Glutamatergic neuron (in vitro differentiated cells): ENCODE measurements at regions not wholly inside any gene's neighbourhood (a gene's known extent, or its start where the extent isn't known, plus 50 kb on each side); places are given as distances from the start of the nearest gene placed in this dataset.
A peak's percentile ranks its signal among the peaks of the same experiment; 100 is the strongest.
"Not testable (repeated sequence)": the region's sequence is repeated elsewhere in the genome, so short reads cannot be mapped to it uniquely, and the experiment has no call there.

Experiments
- DNase-seq: peaks from one replicate; pipeline ENCODE4 v3.0.0; 2022
- H3K27ac Mint-ChIP-seq: one replicate; pipeline ENCODE4 v1.8.0; 2020; ENCODE audit warnings: mild to moderate bottlenecking, mixed read lengths, inconsistent platforms; ENCODE audit not compliant: unreplicated experiment
- H3K27me3 Mint-ChIP-seq: one replicate; pipeline ENCODE4 v1.8.0; 2020; ENCODE audit warnings: mild to moderate bottlenecking, moderate library complexity, mixed read lengths, inconsistent platforms; ENCODE audit not compliant: unreplicated experiment
- H3K36me3 Mint-ChIP-seq: one replicate; pipeline ENCODE4 v1.8.0; 2020; ENCODE audit warnings: mild to moderate bottlenecking, mixed read lengths, inconsistent platforms; ENCODE audit not compliant: unreplicated experiment
- H3K4me1 Mint-ChIP-seq: one replicate; pipeline ENCODE4 v1.8.0; 2020; ENCODE audit warnings: mild to moderate bottlenecking, low read depth, mixed read lengths, inconsistent platforms; ENCODE audit not compliant: unreplicated experiment
- H3K4me3 Mint-ChIP-seq: one replicate; pipeline ENCODE4 v1.8.0; 2020; ENCODE audit warnings: mild to moderate bottlenecking, mixed read lengths, inconsistent platforms; ENCODE audit not compliant: unreplicated experiment
- H3K9me3 Mint-ChIP-seq: one replicate; pipeline ENCODE4 v1.8.0; 2020; ENCODE audit warnings: mild to moderate bottlenecking, moderate library complexity, mixed read lengths, inconsistent platforms; ENCODE audit not compliant: unreplicated experiment
- TF ChIP-seq, protein P1 (sequence below): fragments of 200-600 bp; sonication (generic); IDR thresholded peaks from one replicate; pipeline ENCODE4 v1.5.0; 2021; ENCODE audit not compliant: partially characterized antibody, unreplicated experiment

DNA sequence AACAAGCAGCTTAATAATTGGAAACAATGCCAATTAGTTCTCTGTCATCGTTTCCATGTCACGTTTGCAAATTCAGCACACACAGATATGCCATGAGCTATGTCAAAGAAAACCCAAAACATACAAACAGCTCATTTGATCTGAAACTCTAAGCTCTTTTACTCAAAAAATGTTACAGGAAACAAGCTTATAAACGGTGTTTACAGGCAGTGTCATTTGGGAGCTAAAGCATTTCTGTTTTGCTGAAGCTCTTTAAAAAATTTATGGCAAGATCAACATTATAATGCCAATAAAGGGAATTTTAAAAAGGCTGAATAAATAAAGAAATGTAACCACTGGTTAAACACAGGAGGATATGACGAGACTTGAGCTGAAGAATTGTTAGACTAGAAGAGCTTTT is 94.0 kb upstream of the HS3ST2 start:
- TF ChIP-seq, protein P1, sequence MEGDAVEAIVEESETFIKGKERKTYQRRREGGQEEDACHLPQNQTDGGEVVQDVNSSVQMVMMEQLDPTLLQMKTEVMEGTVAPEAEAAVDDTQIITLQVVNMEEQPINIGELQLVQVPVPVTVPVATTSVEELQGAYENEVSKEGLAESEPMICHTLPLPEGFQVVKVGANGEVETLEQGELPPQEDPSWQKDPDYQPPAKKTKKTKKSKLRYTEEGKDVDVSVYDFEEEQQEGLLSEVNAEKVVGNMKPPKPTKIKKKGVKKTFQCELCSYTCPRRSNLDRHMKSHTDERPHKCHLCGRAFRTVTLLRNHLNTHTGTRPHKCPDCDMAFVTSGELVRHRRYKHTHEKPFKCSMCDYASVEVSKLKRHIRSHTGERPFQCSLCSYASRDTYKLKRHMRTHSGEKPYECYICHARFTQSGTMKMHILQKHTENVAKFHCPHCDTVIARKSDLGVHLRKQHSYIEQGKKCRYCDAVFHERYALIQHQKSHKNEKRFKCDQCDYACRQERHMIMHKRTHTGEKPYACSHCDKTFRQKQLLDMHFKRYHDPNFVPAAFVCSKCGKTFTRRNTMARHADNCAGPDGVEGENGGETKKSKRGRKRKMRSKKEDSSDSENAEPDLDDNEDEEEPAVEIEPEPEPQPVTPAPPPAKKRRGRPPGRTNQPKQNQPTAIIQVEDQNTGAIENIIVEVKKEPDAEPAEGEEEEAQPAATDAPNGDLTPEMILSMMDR, result no peak
- H3K27me3 Mint-ChIP-seq, result peaks cover 3% of the 10 kb centered on the region
- peaks cover 5% of the 10 kb centered on the region for H3K4me1 Mint-ChIP-seq
- no peak overlapping the region for H3K4me3 Mint-ChIP-seq
- no peaks in the 10 kb centered on the region for H3K36me3 Mint-ChIP-seq
- DNase-seq, result no peak
- H3K27ac Mint-ChIP-seq, result no peak overlapping the region
- no peaks in the 10 kb centered on the region for H3K9me3 Mint-ChIP-seq

DNA sequence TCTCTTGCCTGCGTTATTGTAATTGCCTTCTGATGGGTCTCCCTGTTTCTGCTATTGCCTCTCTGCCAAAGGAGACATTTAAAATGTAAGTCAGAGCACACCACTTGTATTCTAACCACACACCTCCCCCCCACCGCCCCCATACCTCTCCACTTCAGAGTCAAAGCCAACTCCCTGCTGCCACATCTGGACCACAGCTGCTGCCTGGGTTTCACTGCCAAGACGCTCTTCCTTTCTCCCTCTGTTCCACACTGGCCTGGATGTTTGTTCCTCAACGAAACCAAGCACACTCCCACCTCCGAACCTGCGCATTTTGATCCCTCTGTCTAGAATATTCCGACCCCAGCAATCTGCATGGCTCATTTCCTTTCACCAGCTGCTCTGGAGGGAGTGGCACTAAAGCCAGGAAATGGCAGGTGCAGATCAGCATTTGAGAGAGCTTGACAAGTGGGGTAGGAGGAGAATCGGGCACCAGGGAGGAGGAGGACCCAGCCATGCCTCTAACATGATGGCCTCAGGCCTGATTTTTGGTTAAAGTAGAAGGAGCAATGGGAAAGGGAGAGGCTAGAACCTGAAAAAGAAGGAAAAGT is 92.4 kb upstream of the HS3ST2 start:
- TF ChIP-seq, protein P1, result no peak
- no peaks in the 10 kb centered on the region for H3K36me3 Mint-ChIP-seq
- DNase-seq, result no peak
- no peaks in the 10 kb centered on the region for H3K9me3 Mint-ChIP-seq
- peak overlapping the region; percentile 2 for H3K27ac Mint-ChIP-seq
- peaks cover 3% of the 10 kb centered on the region for H3K27me3 Mint-ChIP-seq
- peaks cover 5% of the 10 kb centered on the region for H3K4me1 Mint-ChIP-seq
- no peak overlapping the region for H3K4me3 Mint-ChIP-seq

DNA sequence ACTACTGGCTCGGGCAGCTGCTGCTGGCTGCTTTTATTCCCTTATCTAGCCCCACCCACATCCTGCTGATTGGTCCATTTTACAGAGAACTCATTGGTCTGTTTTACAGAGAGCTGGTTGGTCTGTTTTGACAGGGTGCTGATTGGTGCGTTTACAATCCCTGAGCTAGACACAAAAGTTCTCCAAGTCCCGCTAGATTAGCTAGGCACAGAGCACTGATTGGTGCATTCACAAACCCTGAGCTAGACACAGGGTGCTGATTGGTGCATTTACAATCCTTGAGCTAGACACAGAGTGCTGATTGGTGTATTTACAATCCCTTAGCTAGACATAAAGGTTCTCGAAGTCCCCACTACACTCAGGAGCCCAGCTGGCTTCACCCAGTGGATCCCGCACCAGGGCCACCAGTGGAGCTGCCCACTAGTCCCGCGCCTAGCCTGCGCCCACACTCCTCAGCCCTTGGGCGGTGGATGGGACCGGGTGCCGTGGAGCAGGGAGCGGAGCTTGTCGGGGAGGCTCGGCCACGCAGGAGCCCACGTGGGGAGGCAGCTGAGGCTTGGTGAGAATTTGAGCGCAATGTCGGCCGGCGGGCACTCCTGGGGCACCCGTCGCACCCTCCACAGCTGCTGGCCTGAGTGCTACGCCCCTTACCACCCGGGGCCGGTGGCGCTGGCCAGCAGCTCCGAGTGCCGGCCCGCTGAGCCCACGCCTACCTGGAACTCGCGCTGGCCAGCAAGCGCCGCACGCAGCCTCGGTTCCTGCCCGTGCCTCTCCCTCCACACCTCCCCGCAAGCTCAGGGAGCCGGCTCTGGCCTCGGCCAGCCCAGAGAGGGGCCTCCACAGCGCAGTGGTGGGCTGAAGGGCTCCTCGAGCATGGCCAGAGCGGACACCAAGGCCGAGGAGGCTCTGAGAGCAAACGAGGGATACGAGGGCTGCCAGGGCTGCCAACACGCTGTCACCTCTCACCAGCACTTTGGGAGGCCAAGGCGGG is 91.1 kb upstream of the HS3ST2 start:
- H3K36me3 Mint-ChIP-seq, DNase-seq, H3K9me3 Mint-ChIP-seq, H3K27me3 Mint-ChIP-seq, H3K4me3 Mint-ChIP-seq, H3K4me1 Mint-ChIP-seq, H3K27ac Mint-ChIP-seq: not testable (repeated sequence)

DNA sequence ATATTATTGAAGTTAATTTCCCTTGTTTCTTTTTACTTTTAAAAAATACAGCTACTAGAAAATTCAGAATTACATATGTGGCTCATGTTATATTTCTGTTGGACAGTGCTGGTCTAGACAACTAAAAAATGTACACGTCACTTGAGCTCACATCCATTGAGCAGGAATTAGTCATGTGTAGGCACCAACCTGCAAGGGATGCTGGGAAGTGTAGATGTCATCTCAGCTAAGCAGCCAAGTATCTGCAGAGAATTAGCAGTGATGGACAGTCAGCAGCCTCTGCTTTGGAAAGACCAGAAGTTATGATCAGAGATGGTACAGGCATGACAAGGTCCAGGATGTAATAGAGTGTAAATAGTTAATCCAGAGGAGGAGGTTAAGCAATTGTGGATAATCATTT is 87.1 kb upstream of the HS3ST2 start:
- Mint-ChIP-seq H3K9me3 (no peaks in the 10 kb centered on the region), H3K4me3 (no peak overlapping the region), H3K27ac (no peak overlapping the region), H3K27me3 (peaks cover 3% of the 10 kb centered on the region), H3K36me3 (no peaks in the 10 kb centered on the region), H3K4me1 (peaks cover 3% of the 10 kb centered on the region)
- TF ChIP-seq, protein P1, result no peak
- DNase-seq, result no peak

DNA sequence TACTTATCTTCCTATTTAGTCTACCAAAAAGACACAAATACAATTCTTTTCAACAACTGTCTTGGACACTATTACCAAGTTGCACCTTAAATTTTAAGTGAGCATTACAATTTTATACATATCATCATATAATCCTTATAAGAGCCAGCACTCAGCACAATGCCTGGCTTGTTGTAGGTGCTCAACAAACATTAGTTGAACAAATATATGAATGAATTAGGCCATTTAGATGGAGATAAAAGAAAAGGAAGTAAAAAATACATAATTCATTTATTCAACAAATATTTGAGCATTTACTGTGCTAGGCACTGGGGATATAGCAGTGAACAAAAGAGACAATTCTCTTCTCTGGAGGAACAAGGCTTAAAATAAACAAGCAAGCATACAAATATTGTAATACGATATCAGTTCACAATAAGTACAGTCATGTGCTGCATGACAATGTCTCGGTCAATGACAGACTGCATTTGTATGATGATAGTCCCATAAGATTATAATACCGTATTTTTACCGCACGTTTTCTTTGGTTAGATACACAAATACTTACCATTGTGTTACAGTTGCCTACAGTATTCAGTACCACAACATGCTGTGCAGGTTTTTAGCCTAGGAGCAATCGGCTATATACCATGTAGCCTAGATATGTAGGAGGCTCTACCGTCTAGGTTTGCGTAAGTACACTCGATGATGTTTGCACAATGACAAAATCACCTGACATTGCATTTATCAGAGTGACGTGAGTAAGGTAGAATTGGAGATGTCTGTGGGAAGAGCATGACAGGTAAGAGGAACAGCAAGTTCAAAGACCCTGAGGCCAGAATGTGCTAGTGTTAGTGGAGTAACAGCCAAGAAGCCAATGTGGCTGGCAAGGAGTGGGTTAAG is 86.4 kb upstream of the HS3ST2 start:
- Mint-ChIP-seq H3K27ac (no peak overlapping the region), H3K9me3 (no peaks in the 10 kb centered on the region), H3K4me3 (no peak overlapping the region), H3K4me1 (peaks cover 3% of the 10 kb centered on the region), H3K27me3 (peaks cover 3% of the 10 kb centered on the region), H3K36me3 (no peaks in the 10 kb centered on the region)
- DNase-seq, result no peak
- TF ChIP-seq, protein P1, result no peak
